NCI-H1417 (cell line): ENCODE measurements at regions not wholly inside any gene's neighbourhood (a gene's known extent, or its start where the extent isn't known, plus 50 kb on each side); places are given as distances from the start of the nearest gene placed in this dataset.

Experiments
- DNase-seq, 3 experiments: peaks; one replicate each; lab custom pipeline; 2025; lab: John Stamatoyannopoulos, UW

- no peak for DNase-seq
Measured at GRCh38 chr6:88558981-88559380, 392.8 kb upstream of the CNR1 start.

- no peak for DNase-seq
Measured at GRCh38 chr6:88556663-88557062, 390.5 kb upstream of the CNR1 start.

GRCh38 chr6:88548891-88549505 is 382.9 kb upstream of the CNR1 start:
- no peak for DNase-seq

- DNase-seq, result no peak
Measured at GRCh38 chr6:88547768-88548167, 381.6 kb upstream of the CNR1 start.

- no peak for DNase-seq
Measured at GRCh38 chr6:88545991-88546390, 379.8 kb upstream of the CNR1 start.

GRCh38 chr6:88544986-88545612 is 379.0 kb upstream of the CNR1 start:
- DNase-seq, result no peak

- no peak for DNase-seq
Measured at GRCh38 chr6:88539295-88539764, 373.2 kb upstream of the CNR1 start.

- no peak for DNase-seq
Measured at GRCh38 chr6:88538840-88539239, 372.7 kb upstream of the CNR1 start.

GRCh38 chr6:88538130-88538706 is 372.1 kb upstream of the CNR1 start:
- DNase-seq, result no peak

- DNase-seq, result no peak
Measured at GRCh38 chr6:88536071-88536625, 370.0 kb upstream of the CNR1 start.

GRCh38 chr6:88535306-88535705 is 369.2 kb upstream of the CNR1 start:
- DNase-seq, result no peak

GRCh38 chr6:88532241-88532860 is 366.2 kb upstream of the CNR1 start:
- no peak for DNase-seq

- no peak for DNase-seq
Measured at GRCh38 chr6:88529726-88530125, 363.6 kb upstream of the CNR1 start.

- DNase-seq, result no peak
Measured at GRCh38 chr6:88520445-88520844, 354.3 kb upstream of the CNR1 start.

- DNase-seq, result no peak
Measured at GRCh38 chr6:88520017-88520338, 353.8 kb upstream of the CNR1 start.

- no peak for DNase-seq
Measured at GRCh38 chr6:88519301-88520016, 353.3 kb upstream of the CNR1 start.

GRCh38 chr6:88517737-88518136 is 351.6 kb upstream of the CNR1 start:
- DNase-seq, result no peak

GRCh38 chr6:88513920-88514319 is 347.8 kb upstream of the CNR1 start:
- DNase-seq, result no peak

GRCh38 chr6:88513471-88513870 is 347.3 kb upstream of the CNR1 start:
- DNase-seq, result no peak

- DNase-seq, result no peak
Measured at GRCh38 chr6:88512951-88513350, 346.8 kb upstream of the CNR1 start.

GRCh38 chr6:88502391-88502790 is 336.2 kb upstream of the CNR1 start:
- no peak for DNase-seq
